Gastroesophageal sphincter (tissue), 4 donors: ENCODE measurements at regions not wholly inside any gene's neighbourhood (a gene's known extent, or its start where the extent isn't known, plus 50 kb on each side); places are given as distances from the start of the nearest gene placed in this dataset.

ENCODE experiments used
- ATAC-seq: fragments of 150-250 bp; one replicate; pipeline ENCODE4 v1.9.1; 2016; ENCODE audit warnings: mild to moderate bottlenecking, moderate library complexity
- H3K27ac ChIP-seq, 4 donors: fragments of 200-600 bp; sonication (generic) in 3 of 4; 1 replicate in 3 of 4; 2 replicates in 1 of 4; pipeline ENCODE4 v1.5.1; 2016 to 2019
- H3K27me3 ChIP-seq: fragments of 200-600 bp; sonication (generic); one replicate; pipeline ENCODE4 v1.5.1; 2019
- H3K36me3 ChIP-seq, 2 donors: fragments of 200-600 bp; sonication (generic); one replicate each; pipeline ENCODE4 v1.5.1; 2019; ENCODE audit warnings: control low read depth in 1 of 2
- H3K4me1 ChIP-seq, 3 donors: fragments of 200-600 bp; sonication (generic); 1 replicate in 2 of 3; 2 replicates in 1 of 3; pipeline ENCODE4 v1.5.1; 2016 to 2019; ENCODE audit warnings: control low read depth in 2 of 3
- H3K4me3 ChIP-seq, 2 donors: fragments of 200-600 bp; sonication (generic); one replicate each; pipeline ENCODE4 v1.5.1; 2019; ENCODE audit warnings: mild to moderate bottlenecking in 1 of 2, moderate library complexity in 1 of 2
- H3K9me3 ChIP-seq, 3 donors: fragments of 200-600 bp; sonication (generic); one replicate each; pipeline ENCODE4 v1.5.1; 2017 to 2019; ENCODE audit warnings: control low read depth in 2 of 3
- EP300 ChIP-seq: sonication (generic); formaldehyde crosslinking; IDR thresholded peaks from one replicate; pipeline ENCODE4 v1.6.1; 2017; ENCODE audit warnings: antibody characterized with exemption, mild to moderate bottlenecking
- POLR2A ChIP-seq, 2 donors: fragments of 450-650 bp; IDR thresholded peaks; one replicate each; pipeline ENCODE4 v1.6.1; 2017; ENCODE audit warnings: antibody characterized with exemption in 2 of 2, mild to moderate bottlenecking in 2 of 2, moderate library complexity in 1 of 2
- POLR2AphosphoS5 ChIP-seq: sonication (generic); formaldehyde crosslinking; IDR thresholded peaks from one replicate; pipeline ENCODE4 v1.6.1; 2017; ENCODE audit warnings: antibody characterized with exemption
- WGBS, 2 donors: methylation state at CpG; one replicate each; pipeline ENCODE4 v1.1.5; 2018; ENCODE audit warnings: low coverage in 1 of 2; 5-methylcytosine and 5-hydroxymethylcytosine counted together
- TF ChIP-seq, protein P1 (sequence below), 4 experiments: fragments of 200-600 bp in 2 of 4; fragments of 450-650 bp in 2 of 4; sonication (generic) in 1 of 4; IDR thresholded peaks; one replicate each; pipeline ENCODE4 v1.5.1; 2017 to 2019; ENCODE audit warnings: antibody characterized with exemption in 4 of 4, mild to moderate bottlenecking in 2 of 4, moderate library complexity in 2 of 4

DNA sequence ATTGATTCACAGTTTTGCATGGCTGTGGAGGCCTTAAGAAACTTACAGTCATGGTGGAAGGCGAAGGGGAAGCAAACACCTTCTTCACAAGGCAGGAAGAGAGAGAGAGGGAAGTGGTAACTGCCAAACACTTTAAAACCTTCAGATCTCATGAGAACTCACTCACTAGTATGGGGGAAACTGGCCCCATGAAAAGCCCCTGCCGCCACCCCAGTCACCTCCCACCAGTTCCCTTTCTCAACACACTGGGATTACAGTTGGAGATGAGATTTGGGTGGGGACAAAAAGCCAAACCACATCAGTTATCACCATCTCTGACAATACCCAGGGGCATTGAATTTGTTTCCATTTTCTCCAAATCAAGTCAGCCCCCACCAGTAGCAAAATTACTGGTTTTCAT, 740.4 kb downstream of the GATA3 start:
- Histone ChIP-seq H3K27me3 (no peaks in the 10 kb centered on the region), H3K4me3 (no peak overlapping the region), H3K4me1 (no peaks in the 10 kb centered on the region), H3K27ac (no peak overlapping the region), H3K36me3 (no peaks in the 10 kb centered on the region), H3K9me3 (no peaks in the 10 kb centered on the region)
- no peak for ATAC-seq
- WGBS, 2 donors: 70 to 100% methylated on average over 1 of the region's 2 CpGs
- TF ChIP-seq, protein P1, sequence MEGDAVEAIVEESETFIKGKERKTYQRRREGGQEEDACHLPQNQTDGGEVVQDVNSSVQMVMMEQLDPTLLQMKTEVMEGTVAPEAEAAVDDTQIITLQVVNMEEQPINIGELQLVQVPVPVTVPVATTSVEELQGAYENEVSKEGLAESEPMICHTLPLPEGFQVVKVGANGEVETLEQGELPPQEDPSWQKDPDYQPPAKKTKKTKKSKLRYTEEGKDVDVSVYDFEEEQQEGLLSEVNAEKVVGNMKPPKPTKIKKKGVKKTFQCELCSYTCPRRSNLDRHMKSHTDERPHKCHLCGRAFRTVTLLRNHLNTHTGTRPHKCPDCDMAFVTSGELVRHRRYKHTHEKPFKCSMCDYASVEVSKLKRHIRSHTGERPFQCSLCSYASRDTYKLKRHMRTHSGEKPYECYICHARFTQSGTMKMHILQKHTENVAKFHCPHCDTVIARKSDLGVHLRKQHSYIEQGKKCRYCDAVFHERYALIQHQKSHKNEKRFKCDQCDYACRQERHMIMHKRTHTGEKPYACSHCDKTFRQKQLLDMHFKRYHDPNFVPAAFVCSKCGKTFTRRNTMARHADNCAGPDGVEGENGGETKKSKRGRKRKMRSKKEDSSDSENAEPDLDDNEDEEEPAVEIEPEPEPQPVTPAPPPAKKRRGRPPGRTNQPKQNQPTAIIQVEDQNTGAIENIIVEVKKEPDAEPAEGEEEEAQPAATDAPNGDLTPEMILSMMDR (IDR thresholded peaks at IDR 0.05): no peak
- TF ChIP-seq POLR2A (IDR thresholded peaks at IDR 0.05): no peak
- no peak for TF ChIP-seq POLR2AphosphoS5
- TF ChIP-seq EP300: no peak

DNA sequence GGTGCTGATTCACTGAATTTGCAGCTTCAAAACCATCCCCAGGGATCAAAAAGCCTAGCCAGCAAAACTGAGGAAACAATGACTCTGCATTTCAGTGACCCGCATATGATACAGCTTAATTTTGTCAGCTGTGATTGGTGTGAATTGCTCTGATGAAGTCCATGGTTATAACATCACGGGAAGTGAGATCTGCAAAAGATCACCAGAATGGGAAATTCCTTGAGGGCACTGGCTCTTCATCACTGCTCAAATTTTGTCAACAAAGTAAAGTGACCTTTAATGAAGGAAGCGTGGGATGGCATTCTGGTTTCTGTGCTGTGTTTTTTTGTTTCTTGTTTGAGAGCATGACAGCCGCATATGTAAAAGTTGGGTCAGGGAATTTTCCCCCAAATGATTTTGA, 745.9 kb downstream of the GATA3 start:
- H3K4me3 ChIP-seq: no peak overlapping the region
- 43 to 51% methylated on average over 3 to 4 of the region's 4 CpGs for WGBS, 2 donors
- TF ChIP-seq POLR2AphosphoS5: no peak
- TF ChIP-seq, protein P1 (IDR thresholded peaks at IDR 0.05): no peak
- TF ChIP-seq POLR2A (IDR thresholded peaks at IDR 0.05): no peak
- no peak for TF ChIP-seq EP300
- H3K27ac ChIP-seq: no peak overlapping the region
- ATAC-seq: no peak
- H3K36me3 ChIP-seq: no peaks in the 10 kb centered on the region
- no peaks in the 10 kb centered on the region for H3K27me3 ChIP-seq
- H3K4me1 ChIP-seq: no peaks in the 10 kb centered on the region
- H3K9me3 ChIP-seq: no peaks in the 10 kb centered on the region

DNA sequence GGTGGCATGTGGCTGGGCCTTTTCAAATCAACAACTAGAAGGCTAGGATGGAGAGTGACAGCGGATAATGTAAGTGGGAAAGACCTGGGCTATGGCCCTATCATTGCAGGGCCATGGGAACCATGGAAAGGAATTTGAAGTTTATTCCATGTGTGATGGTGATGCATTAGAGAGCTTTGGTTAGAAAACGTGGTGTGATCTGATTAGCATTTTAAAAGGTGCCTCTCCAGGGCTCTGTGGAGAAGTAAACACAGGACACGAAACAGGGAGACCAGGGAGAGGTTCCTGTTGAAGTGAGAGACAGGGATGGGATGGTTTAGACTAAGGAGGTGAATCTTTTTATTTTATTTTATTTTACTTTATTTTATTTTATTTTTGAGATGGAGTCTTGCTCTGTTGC, 749.5 kb downstream of the GATA3 start:
- no peaks in the 10 kb centered on the region for H3K4me1 ChIP-seq
- H3K27ac ChIP-seq: no peak overlapping the region
- H3K4me3 ChIP-seq: no peak overlapping the region
- no peaks in the 10 kb centered on the region for H3K27me3 ChIP-seq
- H3K9me3 ChIP-seq: no peaks in the 10 kb centered on the region
- no peak for ATAC-seq
- no peaks in the 10 kb centered on the region for H3K36me3 ChIP-seq
- TF ChIP-seq POLR2AphosphoS5 (no peak), EP300 (no peak), POLR2A (IDR thresholded peaks at IDR 0.05) (no peak)
- TF ChIP-seq, protein P1 (IDR thresholded peaks at IDR 0.05): no peak
- WGBS, 2 donors: 21 to 40% methylated on average over 2 to 3 of the region's 3 CpGs

DNA sequence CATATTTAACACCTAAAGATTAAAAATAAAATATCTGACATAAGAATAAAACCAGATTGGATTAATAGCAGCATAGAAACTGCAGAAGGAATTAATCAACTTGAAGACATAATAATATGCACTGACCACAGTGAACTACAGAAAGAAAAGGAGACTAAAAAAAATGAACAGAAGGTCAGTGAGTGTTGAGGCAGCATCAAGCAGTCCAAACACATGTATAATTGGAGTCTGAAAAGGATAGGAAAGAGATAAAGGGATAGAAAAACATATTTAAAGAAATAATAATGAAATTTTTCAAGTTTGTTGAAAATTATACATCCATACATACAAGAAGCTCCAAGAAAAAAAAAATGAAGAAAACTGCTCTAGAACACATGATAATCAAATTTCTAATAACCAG, 756.2 kb downstream of the GATA3 start:
- Histone ChIP-seq H3K27ac (no peak overlapping the region), H3K36me3 (no peaks in the 10 kb centered on the region), H3K4me1 (no peaks in the 10 kb centered on the region), H3K4me3 (no peak overlapping the region), H3K9me3 (peaks cover 0 to 3% (median 0%) of the 10 kb centered on the region in 3 donors), H3K27me3 (no peaks in the 10 kb centered on the region)
- no peak for TF ChIP-seq POLR2AphosphoS5
- TF ChIP-seq, protein P1 (IDR thresholded peaks at IDR 0.05): no peak
- no peak for TF ChIP-seq POLR2A (IDR thresholded peaks at IDR 0.05)
- TF ChIP-seq EP300: no peak
- ATAC-seq: no peak

DNA sequence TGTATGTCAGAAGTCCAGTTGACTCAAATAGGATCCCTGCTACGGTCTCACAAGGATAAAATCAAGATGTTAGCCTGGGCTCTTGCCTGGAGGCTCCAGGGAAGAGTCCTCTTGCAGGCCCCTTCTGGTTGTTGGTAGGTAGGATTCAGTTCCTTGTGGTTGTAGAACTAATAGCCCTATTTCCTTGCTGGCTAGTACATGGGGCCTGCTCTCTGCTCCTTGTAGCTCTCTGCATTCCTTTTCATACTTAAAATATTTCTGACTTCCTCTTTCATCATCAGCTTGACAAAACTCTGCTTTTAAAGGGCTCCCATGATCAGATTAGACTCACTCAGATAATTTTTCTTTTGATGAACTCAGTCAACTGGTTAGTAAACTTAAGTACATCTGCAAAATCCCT, 756.7 kb downstream of the GATA3 start:
- Histone ChIP-seq H3K27ac (no peak overlapping the region), H3K4me1 (no peaks in the 10 kb centered on the region), H3K36me3 (no peaks in the 10 kb centered on the region), H3K27me3 (no peaks in the 10 kb centered on the region), H3K9me3 (peaks cover 0 to 3% (median 0%) of the 10 kb centered on the region in 3 donors), H3K4me3 (no peak overlapping the region)
- ATAC-seq: no peak
- 60 to 70% methylated on average over 1 of the region's 1 CpG for WGBS, 2 donors
- no peak for TF ChIP-seq POLR2AphosphoS5
- no peak for TF ChIP-seq EP300
- TF ChIP-seq, protein P1 (IDR thresholded peaks at IDR 0.05): no peak
